ENCODE measurements at regions not wholly inside any gene's neighbourhood (a gene's known extent, or its start where the extent isn't known, plus 50 kb on each side); places are given as distances from the start of the nearest gene placed in this dataset.

DNA sequence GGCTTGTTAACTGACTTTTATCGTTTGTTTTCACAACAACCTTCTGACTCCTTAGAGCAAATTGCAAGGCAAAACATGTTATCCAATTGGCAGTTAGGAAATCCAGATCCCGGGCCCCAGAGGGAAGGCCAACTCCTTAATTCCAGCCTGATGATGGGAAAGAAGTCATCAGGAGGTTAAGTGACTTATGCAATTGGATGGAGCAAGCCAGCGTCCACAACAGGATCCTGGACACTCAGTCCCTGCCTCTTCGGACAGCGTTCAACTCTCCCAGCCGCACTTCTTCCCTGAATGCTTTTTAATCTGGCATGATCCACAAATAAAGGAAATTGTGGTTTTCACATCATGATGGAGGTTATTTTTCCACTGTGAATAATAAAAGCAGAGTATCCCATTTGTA lies 310.1 kb downstream of the RAB28 start:
- in situ Hi-C loops (cut with MboI; ENCODE audit: low pct_unique_long_range_greater_than_20kb, low sequenced_read_pairs, unreplicated experiment): no loop called here
- no peak for DNase-seq (ENCODE audit: low spot score)
- TF ChIP-seq, protein P1, sequence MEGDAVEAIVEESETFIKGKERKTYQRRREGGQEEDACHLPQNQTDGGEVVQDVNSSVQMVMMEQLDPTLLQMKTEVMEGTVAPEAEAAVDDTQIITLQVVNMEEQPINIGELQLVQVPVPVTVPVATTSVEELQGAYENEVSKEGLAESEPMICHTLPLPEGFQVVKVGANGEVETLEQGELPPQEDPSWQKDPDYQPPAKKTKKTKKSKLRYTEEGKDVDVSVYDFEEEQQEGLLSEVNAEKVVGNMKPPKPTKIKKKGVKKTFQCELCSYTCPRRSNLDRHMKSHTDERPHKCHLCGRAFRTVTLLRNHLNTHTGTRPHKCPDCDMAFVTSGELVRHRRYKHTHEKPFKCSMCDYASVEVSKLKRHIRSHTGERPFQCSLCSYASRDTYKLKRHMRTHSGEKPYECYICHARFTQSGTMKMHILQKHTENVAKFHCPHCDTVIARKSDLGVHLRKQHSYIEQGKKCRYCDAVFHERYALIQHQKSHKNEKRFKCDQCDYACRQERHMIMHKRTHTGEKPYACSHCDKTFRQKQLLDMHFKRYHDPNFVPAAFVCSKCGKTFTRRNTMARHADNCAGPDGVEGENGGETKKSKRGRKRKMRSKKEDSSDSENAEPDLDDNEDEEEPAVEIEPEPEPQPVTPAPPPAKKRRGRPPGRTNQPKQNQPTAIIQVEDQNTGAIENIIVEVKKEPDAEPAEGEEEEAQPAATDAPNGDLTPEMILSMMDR (IDR thresholded peaks at IDR 0.05; ENCODE audit: extremely low read depth, insufficient read depth, missing control alignments): no peak

GRCh38 chr4:13171292-13172057 lies 312.7 kb downstream of the RAB28 start:
- in situ Hi-C loops (cut with MboI; ENCODE audit: low pct_unique_long_range_greater_than_20kb, low sequenced_read_pairs, unreplicated experiment): no loop called here
- no peak for DNase-seq (ENCODE audit: low spot score)
- TF ChIP-seq, protein P1 (IDR thresholded peaks at IDR 0.05; ENCODE audit: extremely low read depth, insufficient read depth, missing control alignments): no peak

DNA sequence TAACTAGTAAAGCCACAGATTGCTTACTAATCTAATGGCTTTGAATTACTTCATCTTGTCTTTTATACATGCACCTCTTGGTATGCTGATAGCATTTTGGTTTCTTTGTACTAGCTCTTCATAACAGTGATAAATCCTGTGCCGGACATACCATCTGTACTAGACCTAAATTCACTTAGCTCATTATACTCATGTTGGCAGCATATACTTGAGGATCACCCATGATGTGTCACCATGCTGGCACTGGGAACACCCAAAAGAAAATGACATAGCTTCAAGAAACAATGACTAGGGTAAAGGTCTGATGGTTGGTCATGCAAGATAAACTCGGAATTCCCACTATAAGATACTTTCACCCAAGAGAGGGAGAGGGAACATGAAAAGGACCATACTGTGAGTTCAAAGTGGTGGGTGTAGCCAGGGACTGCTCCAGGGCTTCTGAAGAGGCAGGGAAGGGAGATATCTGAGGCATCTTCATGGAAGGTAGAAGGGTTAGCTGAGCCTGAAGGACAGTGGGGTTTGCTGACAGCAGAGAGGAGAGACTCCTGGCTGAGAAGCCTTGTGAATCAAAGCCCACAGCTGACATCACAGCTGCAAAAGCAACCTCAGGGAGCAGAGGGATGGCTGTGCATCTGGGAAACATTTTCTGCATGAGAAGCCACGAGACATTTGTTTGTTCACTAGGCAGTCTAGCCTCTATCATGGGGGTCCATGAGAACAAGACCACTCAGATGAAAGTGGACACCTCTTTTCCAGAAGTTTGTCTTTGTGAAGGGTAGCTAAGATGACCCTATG lies 314.2 kb downstream of the RAB28 start:
- no peak for DNase-seq (ENCODE audit: low spot score)
- in situ Hi-C loops (cut with MboI; ENCODE audit: low pct_unique_long_range_greater_than_20kb, low sequenced_read_pairs, unreplicated experiment): no loop called here
- TF ChIP-seq, protein P1 (IDR thresholded peaks at IDR 0.05; ENCODE audit: extremely low read depth, insufficient read depth, missing control alignments): no peak

DNA sequence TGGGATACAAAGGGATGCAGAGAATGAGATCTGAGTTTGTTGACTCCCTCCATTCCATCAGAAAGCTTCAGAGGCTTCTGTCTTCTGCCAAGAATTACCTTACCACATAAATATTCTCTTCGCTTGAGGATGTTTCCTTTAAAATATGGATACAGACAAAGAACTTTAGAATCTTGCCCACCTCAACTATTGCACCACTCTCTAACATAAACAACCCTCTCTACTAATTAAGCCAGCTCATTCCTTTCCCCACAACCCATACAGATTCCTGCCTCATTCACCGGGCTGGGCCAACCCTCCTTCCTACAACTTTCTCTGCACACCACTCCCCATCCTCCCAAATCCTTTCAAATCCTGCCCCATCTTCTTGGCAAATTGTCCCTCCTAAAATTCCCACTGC lies 315.8 kb downstream of the RAB28 start:
- TF ChIP-seq, protein P1 (IDR thresholded peaks at IDR 0.05; ENCODE audit: extremely low read depth, insufficient read depth, missing control alignments): no peak
- no peak for DNase-seq (ENCODE audit: low spot score)
- in situ Hi-C loops (cut with MboI; ENCODE audit: low pct_unique_long_range_greater_than_20kb, low sequenced_read_pairs, unreplicated experiment): no loop called here

- no peak for DNase-seq (ENCODE audit: low spot score)
- in situ Hi-C loops (cut with MboI; ENCODE audit: low pct_unique_long_range_greater_than_20kb, low sequenced_read_pairs, unreplicated experiment): no loop called here
- TF ChIP-seq, protein P1 (IDR thresholded peaks at IDR 0.05; ENCODE audit: extremely low read depth, insufficient read depth, missing control alignments): no peak
These were observed 317.9 kb downstream of the RAB28 start for GRCh38 chr4:13166214-13166613.

- TF ChIP-seq, protein P1 (IDR thresholded peaks at IDR 0.05; ENCODE audit: extremely low read depth, insufficient read depth, missing control alignments): no peak
- no peak for DNase-seq (ENCODE audit: low spot score)
- in situ Hi-C loops (cut with MboI; ENCODE audit: low pct_unique_long_range_greater_than_20kb, low sequenced_read_pairs, unreplicated experiment): no loop called here
These were observed 319.3 kb downstream of the RAB28 start for GRCh38 chr4:13164783-13165331.

All from GM13977 (cell line).